IMR-90 (cell line): ENCODE measurements at regions not wholly inside any gene's neighbourhood (a gene's known extent, or its start where the extent isn't known, plus 50 kb on each side); places are given as distances from the start of the nearest gene placed in this dataset.
"Not testable (repeated sequence)": the region's sequence is repeated elsewhere in the genome, so short reads cannot be mapped to it uniquely, and the experiment has no call there.

Source experiments
- ATAC-seq: fragments of 200-7000 bp; cut with Tn5 transposase; 2 replicates; pipeline ENCODE4 v1.9.1; 2020; ENCODE audit warnings: low read depth, mild to moderate bottlenecking, moderate library complexity
- BruUV-seq: library from RNA; stranded (reverse); fragments of 400-500 nt; replicated peaks from 2 replicates; lab custom pipeline; 2021; lab: Mats Ljungman, UMichigan
- CTCF ChIA-PET: fragments of 300-600 bp; formaldehyde crosslinking; extraction: SDS; loops from one replicate; lab custom pipeline; 2021; ENCODE audit warnings: antibody characterized with exemption; lab: Yijun Ruan, JAX
- POLR2A ChIA-PET: fragments of 300-600 bp; sonication (Branson Sonifier 250); formaldehyde crosslinking; loops from one replicate; lab custom pipeline; 2022; ENCODE audit warnings: antibody characterized with exemption; ENCODE audit not compliant: unreplicated experiment; lab: Charles Lee
- DNase-seq: peaks from one replicate; pipeline ENCODE4 v3.0.0; 2013
- H2AFZ ChIP-seq: replicated peaks from 2 replicates; pipeline ENCODE3; 2013; ENCODE audit warnings: low read length, mild to moderate bottlenecking; ENCODE audit not compliant: poor library complexity
- H2AK5ac ChIP-seq: 2 replicates; pipeline ENCODE4 v1.6.1; 2013; ENCODE audit warnings: low read depth, low read length, inconsistent platforms
- H2AK9ac ChIP-seq: replicated peaks from 2 replicates; pipeline ENCODE3; 2013; ENCODE audit warnings: mild to moderate bottlenecking, low read depth, low read length, moderate library complexity; ENCODE audit not compliant: poor library complexity
- H2BK120ac ChIP-seq: 2 replicates; pipeline ENCODE4 v1.6.1; 2013; ENCODE audit warnings: low read depth, low read length, inconsistent platforms
- H2BK15ac ChIP-seq: 3 replicates; pipeline ENCODE4 v1.6.1; 2013; ENCODE audit warnings: low read depth, low read length, inconsistent platforms
- H2BK20ac ChIP-seq: 2 replicates; pipeline ENCODE4 v1.6.1; 2013; ENCODE audit warnings: low read depth, mild to moderate bottlenecking, inconsistent platforms, low read length, moderate library complexity
- H2BK5ac ChIP-seq: 2 replicates; pipeline ENCODE4 v1.6.1; 2013; ENCODE audit warnings: mild to moderate bottlenecking, low read depth, low read length, inconsistent platforms; ENCODE audit not compliant: poor library complexity, severe bottlenecking
- H3K14ac ChIP-seq: replicated peaks from 2 replicates; pipeline ENCODE4 v1.6.1; 2013; ENCODE audit warnings: low read depth, low read length, inconsistent platforms
- H3K18ac ChIP-seq: 2 replicates; pipeline ENCODE4 v1.6.1; 2013; ENCODE audit warnings: low read depth, low read length, control low read depth
- H3K23ac ChIP-seq: 2 replicates; pipeline ENCODE4 v1.6.1; 2013; ENCODE audit warnings: low read depth, low read length, inconsistent platforms
- H3K27ac ChIP-seq: 2 replicates; pipeline ENCODE4 v1.5.1; 2013; ENCODE audit warnings: mild to moderate bottlenecking, control low read depth, low read length; ENCODE audit not compliant: insufficient read depth
- H3K27me3 ChIP-seq: 2 replicates; pipeline ENCODE4 v1.6.1; 2013; ENCODE audit warnings: low read length; ENCODE audit not compliant: control insufficient read depth, insufficient read depth
- H3K36me3 ChIP-seq: 2 replicates; pipeline ENCODE4 v1.6.1; 2013; ENCODE audit warnings: low read length, mixed read lengths; ENCODE audit not compliant: control insufficient read depth, insufficient read depth
- H3K4ac ChIP-seq: 2 replicates; pipeline ENCODE4 v1.6.1; 2013; ENCODE audit warnings: low read depth, low read length, inconsistent platforms
- H3K4me1 ChIP-seq: 2 replicates; pipeline ENCODE4 v1.6.1; 2013; ENCODE audit warnings: low read length, mixed read lengths; ENCODE audit not compliant: control insufficient read depth, insufficient read depth
- H3K4me2 ChIP-seq: 2 replicates; pipeline ENCODE4 v1.6.1; 2013; ENCODE audit warnings: low read depth, mild to moderate bottlenecking, control low read depth, low read length, moderate library complexity
- H3K4me3 ChIP-seq: 2 replicates; pipeline ENCODE4 v1.5.1; 2013; ENCODE audit warnings: low read depth, mild to moderate bottlenecking, control low read depth, low read length, moderate library complexity; ENCODE audit not compliant: insufficient read depth
- H3K56ac ChIP-seq: 2 replicates; pipeline ENCODE4 v1.6.1; 2013; ENCODE audit warnings: low read length, inconsistent platforms; ENCODE audit not compliant: insufficient read depth; ENCODE audit errors: extremely low read depth
- H3K79me1 ChIP-seq, 2 experiments: 2 replicates each; pipeline ENCODE4 v1.6.1; 2013; ENCODE audit warnings: low read length in 2 of 2, inconsistent platforms in 1 of 2, low read depth in 1 of 2
- H3K9ac ChIP-seq: 2 replicates; pipeline ENCODE4 v1.6.1; 2013; ENCODE audit warnings: low read depth, low read length, control low read depth
- H3K9me1 ChIP-seq: 2 replicates; pipeline ENCODE4 v1.6.1; 2013; ENCODE audit warnings: low read length, inconsistent platforms; ENCODE audit not compliant: insufficient read depth
- H3K9me3 ChIP-seq: 2 replicates; pipeline ENCODE4 v1.6.1; 2013; ENCODE audit warnings: low read length; ENCODE audit not compliant: control insufficient read depth, insufficient read depth
- H4K20me1 ChIP-seq: 2 replicates; pipeline ENCODE4 v1.6.1; 2013; ENCODE audit warnings: low read length, inconsistent platforms; ENCODE audit not compliant: insufficient read depth
- H4K5ac ChIP-seq: 2 replicates; pipeline ENCODE4 v1.6.1; 2013; ENCODE audit warnings: mild to moderate bottlenecking, low read depth, low read length, control low read depth
- H4K8ac ChIP-seq, 2 experiments: 2 replicates each; pipeline ENCODE4 v1.6.1; 2013; ENCODE audit warnings: low read depth in 2 of 2, low read length in 2 of 2, control low read depth in 1 of 2, inconsistent platforms in 1 of 2
- H4K91ac ChIP-seq: 2 replicates; pipeline ENCODE4 v1.6.1; 2013; ENCODE audit warnings: low read depth, low read length, inconsistent platforms; ENCODE audit not compliant: insufficient read depth
- WGBS, 2 experiments: methylation state at CpG; one replicate each; pipeline versions ENCODE4 v1.1.5 to v1.1.7; 2013; ENCODE audit warnings: missing lambda C conversion rate in 2 of 2; ENCODE audit not compliant: insufficient read length in 1 of 2; ENCODE audit errors: extremely low coverage in 2 of 2; 5-methylcytosine and 5-hydroxymethylcytosine counted together
- dilution Hi-C: fragments of 300-500 bp; cut with HindIII; formaldehyde crosslinking; loops from one replicate; pipeline ENCODE4 v1.14.3; 2018; ENCODE audit warnings: low sequenced_read_pairs; ENCODE audit not compliant: unreplicated experiment
- in situ Hi-C: fragments of 300-500 bp; cut with MboI; formaldehyde crosslinking; loops from 3 replicates; pipeline ENCODE4 v1.14.3; 2019; ENCODE audit warnings: low sequenced_read_pairs, inconsistent platforms, mixed read lengths
- intact Hi-C: fragments of 100-400 bp; cut with micrococcal nuclease; formaldehyde crosslinking; loops from 2 replicates; pipeline ENCODE4 v1.10.0; 2022

GRCh38 chr1:149691399-149691798 is 91.1 kb upstream of the FCGR1A start:
- H2AK5ac ChIP-seq, H3K27ac ChIP-seq, H2BK120ac ChIP-seq, H3K27me3 ChIP-seq, H4K91ac ChIP-seq, H3K9ac ChIP-seq, in situ Hi-C loops, H3K9me3 ChIP-seq, DNase-seq, H3K4ac ChIP-seq, H3K9me1 ChIP-seq, H3K56ac ChIP-seq, H3K36me3 ChIP-seq, H3K4me2 ChIP-seq, H3K4me3 ChIP-seq, H2BK20ac ChIP-seq, intact Hi-C loops, H2AK9ac ChIP-seq, H2BK15ac ChIP-seq, CTCF ChIA-PET, BruUV-seq, ATAC-seq, dilution Hi-C loops, H3K4me1 ChIP-seq, H3K79me1 ChIP-seq, POLR2A ChIA-PET, H3K23ac ChIP-seq, H4K20me1 ChIP-seq, H2BK5ac ChIP-seq, H2AFZ ChIP-seq, H3K14ac ChIP-seq, H3K18ac ChIP-seq, H4K8ac ChIP-seq, H4K5ac ChIP-seq: not testable (repeated sequence)
- WGBS, 2 experiments: no CpG with 5 or more reads among the region's 6 CpGs

GRCh38 chr1:149692804-149693539 is 89.5 kb upstream of the FCGR1A start:
- H2BK20ac ChIP-seq, CTCF ChIA-PET, H3K18ac ChIP-seq, H3K79me1 ChIP-seq, H3K4me2 ChIP-seq, H3K27ac ChIP-seq, H3K23ac ChIP-seq, H4K20me1 ChIP-seq, H2AK5ac ChIP-seq, BruUV-seq, H3K4me3 ChIP-seq, H3K56ac ChIP-seq, H3K14ac ChIP-seq, H4K8ac ChIP-seq, H2BK5ac ChIP-seq, H3K4me1 ChIP-seq, H3K4ac ChIP-seq, ATAC-seq, POLR2A ChIA-PET, H3K36me3 ChIP-seq, H4K5ac ChIP-seq, dilution Hi-C loops, DNase-seq, H4K91ac ChIP-seq, H3K27me3 ChIP-seq, H2AFZ ChIP-seq, H2BK15ac ChIP-seq, H3K9ac ChIP-seq, H2AK9ac ChIP-seq, intact Hi-C loops, H3K9me3 ChIP-seq, H2BK120ac ChIP-seq, in situ Hi-C loops, H3K9me1 ChIP-seq: not testable (repeated sequence)
- whole genome bisulfite sequencing, 2 experiments: no CpG with 5 or more reads among the region's 17 CpGs
